LNCaP clone FGC (cell line): ENCODE measurements at regions not wholly inside any gene's neighbourhood (a gene's known extent, or its start where the extent isn't known, plus 50 kb on each side); places are given as distances from the start of the nearest gene placed in this dataset.
A peak's percentile ranks its signal among the peaks of the same experiment; 100 is the strongest.

Source experiments
- DNase-seq: peaks from one replicate; pipeline ENCODE4 v3.0.0-alpha.2; 2011; ENCODE audit warnings: low read depth
- H3K4me3 ChIP-seq: 2 replicates; pipeline ENCODE4 v1.5.1; 2011; ENCODE audit warnings: mild to moderate bottlenecking, low read depth, low read length, control low read depth
- TF ChIP-seq, protein P1 (sequence below): IDR thresholded peaks from 2 replicates; pipeline ENCODE4 v1.5.1; 2012; ENCODE audit warnings: mild to moderate bottlenecking; ENCODE audit not compliant: control insufficient read depth, insufficient read depth; ENCODE audit errors: extremely low read depth

DNA sequence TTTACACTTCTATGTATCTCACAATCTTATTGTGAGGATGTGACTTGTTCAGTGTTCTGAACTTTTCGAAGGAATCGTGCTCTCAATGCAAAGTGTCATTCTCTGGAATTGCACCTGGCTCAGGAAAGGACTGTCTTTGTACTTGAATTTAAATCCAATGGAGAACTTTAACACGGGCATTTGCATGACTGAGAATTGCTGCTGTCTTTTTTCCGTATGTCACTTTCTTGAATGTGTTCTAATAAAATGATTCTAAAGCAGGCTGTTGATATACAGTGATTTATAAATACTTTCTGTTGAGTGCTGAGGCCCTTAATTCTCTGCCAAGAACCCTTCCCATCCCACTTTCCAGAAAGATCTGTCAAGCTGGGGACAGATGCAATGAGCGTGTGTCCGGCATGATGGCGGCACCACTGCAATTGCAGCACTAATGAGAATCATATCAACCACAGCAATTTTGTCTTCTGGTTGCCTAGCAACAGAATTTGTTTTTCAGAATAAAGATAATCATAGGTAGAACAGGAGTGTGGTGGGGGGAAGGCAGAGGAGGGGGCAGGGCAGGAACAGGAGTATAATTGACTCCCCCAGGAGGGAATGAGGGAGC lies 210.6 kb upstream of the UMPS start:
- DNase-seq: no peak
- TF ChIP-seq, protein P1, sequence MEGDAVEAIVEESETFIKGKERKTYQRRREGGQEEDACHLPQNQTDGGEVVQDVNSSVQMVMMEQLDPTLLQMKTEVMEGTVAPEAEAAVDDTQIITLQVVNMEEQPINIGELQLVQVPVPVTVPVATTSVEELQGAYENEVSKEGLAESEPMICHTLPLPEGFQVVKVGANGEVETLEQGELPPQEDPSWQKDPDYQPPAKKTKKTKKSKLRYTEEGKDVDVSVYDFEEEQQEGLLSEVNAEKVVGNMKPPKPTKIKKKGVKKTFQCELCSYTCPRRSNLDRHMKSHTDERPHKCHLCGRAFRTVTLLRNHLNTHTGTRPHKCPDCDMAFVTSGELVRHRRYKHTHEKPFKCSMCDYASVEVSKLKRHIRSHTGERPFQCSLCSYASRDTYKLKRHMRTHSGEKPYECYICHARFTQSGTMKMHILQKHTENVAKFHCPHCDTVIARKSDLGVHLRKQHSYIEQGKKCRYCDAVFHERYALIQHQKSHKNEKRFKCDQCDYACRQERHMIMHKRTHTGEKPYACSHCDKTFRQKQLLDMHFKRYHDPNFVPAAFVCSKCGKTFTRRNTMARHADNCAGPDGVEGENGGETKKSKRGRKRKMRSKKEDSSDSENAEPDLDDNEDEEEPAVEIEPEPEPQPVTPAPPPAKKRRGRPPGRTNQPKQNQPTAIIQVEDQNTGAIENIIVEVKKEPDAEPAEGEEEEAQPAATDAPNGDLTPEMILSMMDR: no peak
- no peak overlapping the region for H3K4me3 ChIP-seq

DNA sequence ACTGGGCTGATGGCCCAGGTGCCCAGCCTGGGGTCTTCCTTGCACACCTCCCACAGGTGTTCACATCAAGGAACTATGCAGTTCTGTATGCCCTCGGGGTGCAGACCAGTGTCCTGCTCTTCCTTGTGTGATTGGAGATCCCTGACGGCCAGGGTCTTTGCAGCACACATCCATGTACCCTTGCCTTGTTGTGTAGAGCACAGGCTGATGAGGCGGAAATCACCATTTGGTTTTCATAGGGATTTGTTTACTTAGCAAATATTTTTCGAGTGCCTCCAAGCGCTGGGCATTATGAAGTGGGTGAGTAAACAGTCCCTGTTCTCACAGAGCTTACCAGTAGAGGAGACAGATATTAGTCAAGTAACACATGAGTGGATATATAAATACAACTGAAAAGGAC lies 209.3 kb upstream of the UMPS start:
- TF ChIP-seq, protein P1: no peak
- H3K4me3 ChIP-seq: no peak overlapping the region
- DNase-seq: peak; percentile 87

DNA sequence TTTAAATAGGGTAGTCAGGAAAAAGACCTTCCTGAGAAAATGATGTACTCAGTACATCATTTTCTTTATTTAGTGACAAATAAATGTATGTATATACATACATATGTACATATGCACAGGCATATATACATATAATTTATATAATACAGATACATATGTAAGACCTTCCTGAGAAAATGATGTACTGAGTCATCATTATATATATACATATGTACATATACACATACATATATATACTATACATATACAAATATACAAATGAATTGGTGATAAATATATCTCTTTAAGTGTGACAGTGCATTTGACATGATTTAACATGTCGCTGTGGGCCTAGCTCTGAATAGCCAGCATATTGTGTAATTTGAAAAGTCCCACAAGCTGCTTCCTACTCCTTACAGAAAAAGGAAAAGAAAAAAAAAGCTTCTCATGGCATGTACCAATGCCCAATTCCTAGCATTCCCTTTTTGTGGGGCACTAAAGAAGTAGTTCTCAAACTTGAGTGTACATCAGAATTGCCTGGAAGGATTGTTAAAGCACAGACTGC lies 208.1 kb upstream of the UMPS start:
- DNase-seq: no peak
- TF ChIP-seq, protein P1: no peak

DNA sequence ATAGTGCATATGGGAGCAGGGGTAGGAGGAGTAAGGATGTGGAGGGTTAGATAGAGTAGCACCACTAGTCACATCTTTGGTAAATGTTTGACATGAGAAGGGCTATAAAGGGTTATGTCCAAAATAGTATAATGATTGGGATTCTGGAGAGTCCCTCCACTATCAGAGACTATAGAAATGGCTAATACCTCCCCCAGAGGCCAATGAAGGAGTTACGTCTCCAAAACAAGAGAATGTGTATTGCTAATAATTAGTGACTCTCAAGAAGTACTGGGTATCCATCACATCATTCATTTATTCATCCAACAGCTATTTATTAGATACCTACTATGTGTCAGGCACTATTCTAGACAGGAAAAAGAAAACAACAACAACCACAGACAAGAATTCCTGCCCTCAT lies 203.7 kb upstream of the UMPS start:
- H3K4me3 ChIP-seq: no peak overlapping the region
- TF ChIP-seq, protein P1: no peak
- no peak for DNase-seq

More for the DNA sequence above, 208.1 kb upstream of the UMPS start:
- no peak overlapping the region for H3K4me3 ChIP-seq

DNA sequence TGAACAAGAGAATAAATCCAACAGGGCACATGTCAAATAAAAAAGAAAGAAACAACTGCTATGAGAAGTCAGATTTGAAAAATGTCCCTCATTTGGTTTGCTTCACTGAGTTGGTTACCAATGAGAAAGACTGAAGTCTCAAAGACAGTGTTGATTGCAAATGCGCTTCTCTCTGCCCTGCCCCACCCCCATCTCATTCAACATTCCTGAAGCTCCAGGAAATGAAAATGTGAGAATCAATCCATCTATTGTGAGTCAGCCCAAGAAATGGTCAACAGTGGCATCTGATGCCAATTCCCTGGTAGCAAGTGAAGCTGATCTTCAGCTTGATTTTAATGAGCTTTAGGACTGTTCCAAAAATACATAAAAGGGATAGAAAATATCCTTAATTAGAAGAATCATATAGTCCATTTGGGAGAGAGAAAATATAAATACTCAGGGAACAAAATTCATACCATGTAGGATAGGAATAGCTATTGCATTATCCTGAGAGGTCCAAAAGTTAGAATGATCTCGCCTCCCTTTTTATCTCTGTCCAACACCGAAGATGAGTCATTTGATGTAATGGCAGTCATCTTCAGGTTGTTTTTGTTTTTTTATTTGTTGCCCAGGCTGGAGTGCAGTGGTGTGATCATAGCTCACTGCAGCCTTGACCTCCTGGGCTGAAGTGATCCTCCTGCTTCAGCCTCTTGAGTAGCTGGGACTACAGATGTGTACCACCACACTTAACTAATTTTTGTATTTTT lies 200.3 kb upstream of the UMPS start:
- TF ChIP-seq, protein P1: no peak
- no peak for DNase-seq

DNA sequence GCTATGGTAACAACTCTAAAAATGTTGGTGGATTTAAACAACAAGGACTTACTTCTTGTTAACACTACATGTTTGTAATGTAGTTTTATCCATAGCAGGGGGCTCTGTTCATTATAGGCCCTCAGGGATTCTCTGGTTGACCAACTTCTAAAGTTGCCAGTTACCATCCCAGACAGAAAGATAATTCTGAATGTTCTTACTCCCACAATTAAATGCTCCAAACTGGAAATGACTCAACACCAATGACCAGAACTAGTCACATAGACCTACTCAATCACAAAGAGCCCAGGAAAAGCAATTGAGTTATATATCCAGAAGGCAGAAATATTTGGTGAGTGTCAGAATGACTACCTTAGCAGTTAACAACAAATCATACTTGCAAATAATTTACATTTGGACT lies 199.3 kb upstream of the UMPS start:
- TF ChIP-seq, protein P1: no peak
- no peak overlapping the region for H3K4me3 ChIP-seq
- DNase-seq: no peak

More for the DNA sequence above, 200.3 kb upstream of the UMPS start:
- no peak overlapping the region for H3K4me3 ChIP-seq

DNA sequence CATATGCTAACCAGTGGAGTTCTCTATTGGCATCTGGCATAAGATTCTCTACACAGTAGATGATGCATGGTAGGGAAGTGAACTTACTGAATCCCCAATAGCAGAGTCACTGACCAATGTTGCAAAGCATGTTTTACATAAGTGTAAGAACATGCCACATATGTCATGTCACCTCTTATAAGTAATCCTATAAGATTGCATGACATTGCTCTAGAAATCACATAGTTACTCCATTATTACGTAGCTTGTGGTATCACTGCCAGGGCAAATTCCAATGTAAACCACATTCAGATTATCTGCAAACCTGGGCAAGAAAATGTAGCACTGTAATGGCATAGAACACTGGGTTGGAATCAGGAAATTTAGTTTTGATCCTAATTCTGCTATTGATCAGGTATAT lies 198.2 kb upstream of the UMPS start:
- TF ChIP-seq, protein P1: no peak
- no peak overlapping the region for H3K4me3 ChIP-seq
- no peak for DNase-seq
